ENCODE measurements at regions not wholly inside any gene's neighbourhood (a gene's known extent, or its start where the extent isn't known, plus 50 kb on each side); places are given as distances from the start of the nearest gene placed in this dataset.
"Not testable (repeated sequence)": the region's sequence is repeated elsewhere in the genome, so short reads cannot be mapped to it uniquely, and the experiment has no call there.

GRCh38 chr4:128437023-128437422, 149.4 kb upstream of the PGRMC2 start:
- DNase-seq = not testable (repeated sequence)

- not testable (repeated sequence) for DNase-seq
These were observed 141.5 kb upstream of the PGRMC2 start for GRCh38 chr4:128429023-128429613.

DNA sequence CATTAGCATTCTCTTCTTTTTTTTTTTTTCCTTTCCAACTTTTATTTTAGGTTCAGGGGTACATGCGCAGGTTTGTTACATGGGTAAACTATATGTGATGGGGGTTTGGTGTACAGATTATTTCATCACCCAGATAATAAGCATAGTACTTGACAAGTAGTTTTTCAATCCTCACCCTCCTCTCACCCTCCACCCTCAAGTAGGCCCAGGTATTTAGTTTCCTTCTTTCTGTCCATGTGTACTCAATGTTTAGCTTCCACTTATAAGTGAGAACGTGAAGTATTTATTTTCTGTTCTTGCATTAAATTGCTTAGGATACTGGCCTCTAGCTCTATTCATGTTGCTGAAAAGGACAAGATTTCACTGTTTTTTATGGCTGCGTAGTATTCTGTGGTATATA, 140.8 kb upstream of the PGRMC2 start:
- no peak for DNase-seq

DNA sequence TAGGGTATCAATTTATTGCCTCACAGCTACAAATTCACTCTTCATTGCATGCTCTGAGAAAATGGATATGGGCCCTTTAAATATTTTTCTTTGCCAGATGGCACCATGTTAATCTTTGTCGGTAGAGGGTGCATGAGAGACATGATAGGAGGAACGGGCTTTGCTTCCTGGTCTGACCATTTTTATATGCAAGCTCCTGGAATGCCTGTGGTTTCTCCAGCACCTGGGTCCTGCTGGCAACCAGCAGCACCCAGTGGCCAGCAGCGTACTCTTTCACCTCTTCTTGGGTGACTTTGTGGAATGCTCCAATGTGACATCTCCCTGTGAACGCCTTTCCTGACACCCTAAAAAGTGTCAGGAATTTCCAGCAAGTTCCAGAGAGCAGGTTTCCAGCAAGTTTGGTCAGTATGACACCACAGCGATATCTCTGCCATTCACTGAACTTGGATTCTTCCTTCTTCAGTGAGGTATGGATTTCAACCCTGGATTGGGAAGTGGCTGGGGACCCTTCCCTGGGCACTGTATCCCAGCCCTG, 140.3 kb upstream of the PGRMC2 start:
- DNase-seq = peak in 1 of 2 experiments; percentile 1

GRCh38 chr4:128424527-128425497, 137.2 kb upstream of the PGRMC2 start:
- no peak for DNase-seq

GRCh38 chr4:128422296-128422695, 134.7 kb upstream of the PGRMC2 start:
- DNase-seq = not testable (repeated sequence)

DNA sequence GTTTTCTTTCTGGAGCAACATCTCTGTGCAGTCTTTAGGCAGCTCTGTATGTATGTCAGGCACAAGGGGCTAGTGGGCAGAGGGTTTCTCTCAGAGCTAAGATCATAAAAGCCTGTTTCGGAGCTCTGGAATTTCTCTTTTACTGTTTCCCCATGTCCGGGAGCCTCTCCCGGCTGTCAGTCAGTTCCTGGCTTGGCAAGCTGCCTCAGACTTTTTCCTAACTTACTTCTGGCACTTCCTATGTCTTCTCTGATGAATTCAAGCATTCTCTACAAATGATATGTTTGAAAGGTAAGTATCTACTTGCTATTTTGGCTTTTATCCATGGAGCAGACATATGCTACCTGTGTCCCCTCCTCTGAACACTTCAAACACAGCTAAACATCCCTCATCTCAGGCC, 129.3 kb upstream of the PGRMC2 start:
- no peak for DNase-seq

DNA sequence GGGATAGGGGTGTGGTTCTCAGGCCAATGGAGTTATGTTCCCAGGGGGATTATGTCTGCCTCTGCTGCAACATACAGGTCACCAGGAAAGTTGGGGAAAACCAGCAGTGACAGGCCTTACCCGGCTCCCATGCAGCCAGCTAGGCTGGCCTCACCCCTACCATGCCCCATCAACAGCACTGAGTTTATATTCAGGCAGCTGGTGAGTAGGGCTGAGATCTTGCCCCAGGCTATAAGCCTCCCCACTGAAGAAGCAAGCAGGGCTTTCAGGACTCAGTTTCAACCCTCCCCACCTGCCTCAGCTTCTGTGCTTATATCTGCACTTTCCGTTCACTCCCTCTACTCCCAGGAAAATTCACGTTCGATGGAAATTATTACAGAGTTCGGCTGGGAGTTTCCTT, 122.4 kb upstream of the PGRMC2 start:
- DNase-seq = no peak

- no peak for DNase-seq
These were observed 116.0 kb upstream of the PGRMC2 start for GRCh38 chr4:128403586-128403985.

GRCh38 chr4:128394778-128395177, 107.2 kb upstream of the PGRMC2 start:
- DNase-seq = no peak

GRCh38 chr4:128393101-128393704, 105.6 kb upstream of the PGRMC2 start:
- no peak for DNase-seq

- DNase-seq = no peak
These were observed 102.9 kb upstream of the PGRMC2 start for GRCh38 chr4:128390475-128390996.

- no peak for DNase-seq
These were observed 101.2 kb upstream of the PGRMC2 start for GRCh38 chr4:128388796-128389195.

DNA sequence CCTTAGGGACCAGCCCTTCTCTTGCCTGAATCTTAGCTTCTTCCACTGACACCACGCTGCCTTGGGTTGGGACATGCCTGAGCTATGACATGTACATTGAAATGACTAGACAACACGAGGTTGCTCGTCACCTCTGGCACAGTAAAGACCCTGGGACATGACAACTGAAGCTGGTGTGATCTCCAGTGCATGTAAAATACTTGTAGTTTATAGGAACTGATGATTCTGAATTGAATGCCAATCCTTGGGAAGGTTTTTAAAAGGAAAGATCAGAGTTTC, 100.7 kb upstream of the PGRMC2 start:
- no peak for DNase-seq

- no peak for DNase-seq
These were observed 100.2 kb upstream of the PGRMC2 start for GRCh38 chr4:128387600-128388351.

DNA sequence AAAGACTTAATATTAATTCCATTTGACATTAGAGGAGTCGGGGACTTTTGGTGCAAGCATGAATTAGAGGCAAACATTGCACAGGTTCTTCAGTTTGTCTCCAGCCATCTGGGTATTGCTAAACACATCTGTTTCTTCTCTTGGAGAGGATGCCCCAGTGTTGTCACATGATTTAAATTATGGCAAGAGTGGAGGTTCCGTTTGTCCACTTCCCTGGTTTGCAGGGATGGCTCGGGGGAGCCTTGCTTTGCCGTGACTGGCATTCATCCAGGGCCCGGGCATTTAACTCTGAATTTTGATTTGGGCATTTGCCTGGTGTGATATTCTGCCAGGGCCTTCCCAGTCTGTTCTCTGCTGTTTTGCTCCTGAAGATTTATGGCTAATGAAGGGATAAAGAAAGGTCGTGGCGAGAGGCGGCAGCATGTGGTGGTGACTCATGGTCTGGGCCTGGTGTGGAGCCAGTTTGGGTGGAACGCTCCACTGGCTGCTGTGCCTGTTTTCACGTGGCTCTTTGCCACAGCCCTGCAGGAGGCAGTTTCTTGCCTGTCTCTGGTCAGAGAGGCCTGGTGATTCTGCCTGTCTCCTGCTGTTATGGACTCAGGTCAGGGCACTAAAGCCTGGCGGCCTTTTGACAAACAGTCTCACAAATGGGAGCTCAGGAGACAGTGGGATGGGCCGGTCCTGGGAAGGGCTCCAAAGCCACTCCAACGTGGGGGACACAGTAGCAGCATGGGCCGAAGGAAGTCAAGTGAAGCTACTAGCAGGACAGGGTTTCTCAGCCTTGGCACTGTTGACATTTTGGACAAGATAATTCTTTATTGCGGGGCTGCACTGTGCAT, 99.4 kb upstream of the PGRMC2 start:
- no peak for DNase-seq

GRCh38 chr4:128385683-128386304, 98.2 kb upstream of the PGRMC2 start:
- peak; percentile 2 to 27 for DNase-seq

DNA sequence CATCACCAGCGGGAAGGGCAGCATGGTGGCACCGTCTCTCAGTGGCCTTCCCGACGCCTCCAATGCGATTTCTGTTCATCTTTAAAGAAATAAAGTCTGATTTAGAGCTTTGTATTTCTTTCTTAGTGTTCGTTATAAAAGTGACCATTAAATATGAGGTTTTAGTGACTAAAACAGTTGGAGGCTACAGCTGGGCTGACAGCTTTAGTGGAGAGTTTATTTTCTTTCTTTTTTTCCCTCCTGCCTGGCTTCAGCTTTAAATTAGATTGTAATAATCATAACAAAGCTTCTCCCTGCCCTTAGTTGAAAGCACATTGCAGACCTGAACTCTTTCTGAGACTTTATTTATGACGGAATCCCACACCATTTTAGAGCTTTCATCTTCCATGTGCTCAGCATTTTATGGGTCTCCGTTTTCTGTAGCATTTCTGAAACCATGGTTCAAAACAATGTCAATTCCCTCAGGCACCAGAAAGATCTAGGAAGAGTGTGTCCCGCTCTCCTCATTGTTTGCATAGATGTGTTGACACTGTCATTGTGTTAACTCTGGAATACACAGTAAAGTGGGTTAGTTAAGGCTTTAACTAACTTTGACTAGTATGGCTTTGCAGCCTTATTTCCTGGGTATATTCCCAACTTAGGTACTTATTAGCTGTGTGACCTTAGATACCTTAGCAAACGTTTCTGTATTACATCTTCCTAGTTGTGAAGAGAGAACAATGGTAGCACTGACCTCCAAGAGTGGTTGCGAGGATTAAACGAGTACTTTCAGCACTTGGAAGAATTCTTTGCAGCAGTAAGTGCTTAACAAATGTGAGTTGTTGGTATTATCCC, 97.4 kb upstream of the PGRMC2 start:
- DNase-seq = peak in 1 of 2 experiments; percentile 34

- no peak for DNase-seq
These were observed 96.5 kb upstream of the PGRMC2 start for GRCh38 chr4:128384091-128384520.
